Activated T-helper 17 cell treated with anti-CD3 and anti-CD28 coated beads, Interleukin-2, amount 50 U/mL, for 72 hours (primary cell): ENCODE measurements at regions not wholly inside any gene's neighbourhood (a gene's known extent, or its start where the extent isn't known, plus 50 kb on each side); places are given as distances from the start of the nearest gene placed in this dataset.

Experiments used
- ATAC-seq: fragments of 150-1000 bp; cut with Tn5 transposase; replicated peaks from 2 replicates; pipeline ENCODE4 v1.10.0; 2021; ENCODE audit warnings: mild to moderate bottlenecking, moderate library complexity
- H3K27ac Mint-ChIP-seq: one replicate; pipeline ENCODE4 v1.8.0; 2022; ENCODE audit warnings: mixed read lengths
- H3K27me3 Mint-ChIP-seq: one replicate; pipeline ENCODE4 v1.8.0; 2022; ENCODE audit warnings: mixed read lengths
- H3K36me3 Mint-ChIP-seq: one replicate; pipeline ENCODE4 v1.8.0; 2022; ENCODE audit warnings: low read depth, mild to moderate bottlenecking, mixed read lengths
- H3K4me1 Mint-ChIP-seq: one replicate; pipeline ENCODE4 v1.8.0; 2022; ENCODE audit warnings: mixed read lengths
- H3K4me3 Mint-ChIP-seq: one replicate; pipeline ENCODE4 v1.8.0; 2022; ENCODE audit warnings: mild to moderate bottlenecking, mixed read lengths
- H3K9me3 Mint-ChIP-seq: one replicate; pipeline ENCODE4 v1.8.0; 2022; ENCODE audit warnings: mixed read lengths

DNA sequence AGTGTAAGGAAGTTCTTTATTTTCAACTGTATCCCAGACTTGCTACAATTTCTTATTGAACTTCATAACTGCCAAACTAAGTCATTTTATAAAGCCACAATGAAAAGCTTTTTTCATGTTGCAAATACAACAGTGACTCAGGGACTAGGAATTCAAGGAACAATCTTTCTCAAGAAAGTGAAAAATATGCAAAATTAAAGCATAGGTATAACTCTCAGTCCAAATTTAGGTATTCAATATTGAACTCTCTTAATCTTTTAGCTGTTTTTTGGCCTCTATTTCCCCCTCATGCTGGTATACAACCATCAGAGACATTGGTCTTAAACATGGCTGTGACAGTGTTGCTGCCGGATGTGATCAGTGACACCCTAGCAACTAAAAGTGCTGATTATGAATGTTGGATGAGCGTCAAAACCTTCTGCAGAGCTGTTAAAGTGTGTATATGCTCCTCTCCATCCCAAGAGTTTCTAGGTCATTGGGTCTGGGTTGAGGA, 476.9 kb downstream of the ZNF385D start:
- no peaks in the 10 kb centered on the region for H3K27me3 Mint-ChIP-seq
- no peaks in the 10 kb centered on the region for H3K36me3 Mint-ChIP-seq
- H3K4me1 Mint-ChIP-seq, result no peaks in the 10 kb centered on the region
- ATAC-seq, result no peak
- no peak overlapping the region for H3K27ac Mint-ChIP-seq
- peaks cover 13% of the 10 kb centered on the region for H3K9me3 Mint-ChIP-seq
- H3K4me3 Mint-ChIP-seq, result no peak overlapping the region

DNA sequence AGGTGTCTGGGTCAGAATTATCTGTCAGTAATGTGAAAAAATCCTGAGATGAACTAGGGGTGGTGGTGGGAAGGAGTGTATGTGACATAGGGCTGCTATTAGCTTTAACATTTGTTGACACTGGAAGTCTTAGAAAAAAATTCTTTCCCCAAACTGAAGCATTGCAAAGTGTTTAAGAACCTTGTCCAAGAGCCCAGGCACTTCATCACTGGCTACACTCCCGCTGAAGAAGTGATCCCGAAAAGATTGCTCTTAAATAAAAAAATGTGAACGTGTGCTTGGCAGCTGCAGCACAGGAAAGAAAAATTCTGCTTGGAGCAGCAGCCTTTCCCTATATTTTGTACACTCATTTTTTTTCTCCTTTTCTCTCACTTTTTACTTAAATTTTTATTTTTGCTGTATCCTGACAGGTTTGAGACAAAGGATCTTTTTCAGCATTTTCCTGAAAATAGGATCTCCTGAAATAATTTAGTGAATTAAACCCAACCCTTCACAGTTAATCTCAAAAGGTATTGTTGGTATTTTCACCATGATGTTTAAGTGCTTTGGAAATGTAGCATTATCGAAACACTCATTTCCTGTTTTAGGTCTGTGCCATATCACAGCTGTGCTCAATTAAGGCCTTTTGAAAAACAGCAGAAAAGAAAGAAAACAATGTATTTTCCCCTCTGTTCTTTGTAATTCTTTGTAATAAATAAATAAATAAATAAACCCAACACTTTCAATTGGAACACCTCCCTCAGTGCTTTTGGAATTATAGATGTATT, 477.6 kb downstream of the ZNF385D start:
- Mint-ChIP-seq H3K27ac (no peak overlapping the region), H3K36me3 (no peaks in the 10 kb centered on the region), H3K4me3 (no peak overlapping the region), H3K9me3 (peaks cover 13% of the 10 kb centered on the region), H3K27me3 (no peaks in the 10 kb centered on the region), H3K4me1 (no peaks in the 10 kb centered on the region)
- ATAC-seq, result no peak

DNA sequence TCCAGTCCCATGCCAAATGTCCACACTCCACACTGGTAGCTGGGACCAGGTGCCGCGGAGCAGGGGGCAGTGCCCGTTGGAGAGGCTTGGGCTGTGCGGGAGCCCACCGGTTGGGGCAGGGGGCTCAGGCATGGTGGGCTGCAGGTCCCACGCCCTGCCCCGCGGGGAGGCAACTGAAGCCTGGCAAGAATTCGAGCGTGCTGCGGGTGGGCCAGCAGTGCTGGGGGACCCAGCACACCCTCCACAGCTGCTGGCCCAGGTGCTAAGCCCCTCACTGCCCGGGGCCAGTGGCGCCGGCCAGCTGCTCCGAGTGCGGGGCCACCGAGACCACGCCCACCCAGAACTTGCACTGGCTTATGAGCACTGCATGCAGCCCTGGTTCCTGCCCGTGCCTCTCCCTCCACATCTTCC, 479.4 kb downstream of the ZNF385D start:
- Mint-ChIP-seq H3K27ac (no peak overlapping the region), H3K27me3 (no peaks in the 10 kb centered on the region), H3K9me3 (peaks cover 20% of the 10 kb centered on the region), H3K36me3 (no peaks in the 10 kb centered on the region), H3K4me3 (no peak overlapping the region), H3K4me1 (no peaks in the 10 kb centered on the region)
- ATAC-seq, result no peak

DNA sequence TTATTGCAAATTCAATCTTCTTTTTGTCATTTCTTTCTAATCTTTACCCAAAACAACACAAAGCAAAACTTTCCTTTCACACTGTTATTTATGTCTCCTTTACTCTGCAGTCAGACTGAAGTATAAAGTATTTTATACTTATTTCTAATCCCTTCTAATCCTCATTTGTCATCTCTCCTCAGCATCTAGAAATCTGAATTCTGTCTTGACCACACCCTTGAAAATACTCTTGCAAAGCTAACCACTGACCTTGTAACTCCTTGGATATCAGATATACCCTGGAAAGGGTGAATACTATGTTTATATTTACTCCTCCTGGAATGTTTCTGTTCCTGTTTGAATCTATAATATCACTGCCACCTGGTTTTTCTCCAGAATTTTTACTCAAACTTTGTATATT, 481.1 kb downstream of the ZNF385D start:
- H3K4me3 Mint-ChIP-seq, result no peak overlapping the region
- ATAC-seq, result no peak
- H3K27me3 Mint-ChIP-seq, result no peaks in the 10 kb centered on the region
- H3K4me1 Mint-ChIP-seq, result no peaks in the 10 kb centered on the region
- no peak overlapping the region for H3K27ac Mint-ChIP-seq
- H3K9me3 Mint-ChIP-seq, result peaks cover 17% of the 10 kb centered on the region
- H3K36me3 Mint-ChIP-seq, result no peaks in the 10 kb centered on the region

DNA sequence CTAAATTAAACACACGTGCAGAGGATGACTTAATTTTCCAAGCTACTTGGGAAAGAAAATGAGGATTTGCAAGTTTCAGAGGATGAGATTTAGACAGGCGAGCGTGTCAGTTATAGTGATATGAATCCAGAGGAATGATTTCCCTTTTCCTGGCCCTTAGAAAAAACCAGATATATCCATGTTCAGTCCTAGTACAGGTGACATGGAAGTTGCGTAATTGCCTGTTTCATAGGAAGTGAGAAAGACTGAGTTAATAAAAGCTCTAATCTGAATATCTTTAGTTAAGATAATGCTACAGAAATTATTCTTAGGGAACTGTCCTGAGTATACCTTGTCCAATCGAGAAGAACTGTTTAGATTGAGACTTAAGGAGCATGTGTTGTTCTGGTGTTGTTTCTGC, 490.5 kb downstream of the ZNF385D start:
- Mint-ChIP-seq H3K36me3 (no peaks in the 10 kb centered on the region), H3K27me3 (no peaks in the 10 kb centered on the region), H3K27ac (no peak overlapping the region), H3K4me3 (no peak overlapping the region), H3K4me1 (no peaks in the 10 kb centered on the region), H3K9me3 (no peaks in the 10 kb centered on the region)
- ATAC-seq, result no peak

DNA sequence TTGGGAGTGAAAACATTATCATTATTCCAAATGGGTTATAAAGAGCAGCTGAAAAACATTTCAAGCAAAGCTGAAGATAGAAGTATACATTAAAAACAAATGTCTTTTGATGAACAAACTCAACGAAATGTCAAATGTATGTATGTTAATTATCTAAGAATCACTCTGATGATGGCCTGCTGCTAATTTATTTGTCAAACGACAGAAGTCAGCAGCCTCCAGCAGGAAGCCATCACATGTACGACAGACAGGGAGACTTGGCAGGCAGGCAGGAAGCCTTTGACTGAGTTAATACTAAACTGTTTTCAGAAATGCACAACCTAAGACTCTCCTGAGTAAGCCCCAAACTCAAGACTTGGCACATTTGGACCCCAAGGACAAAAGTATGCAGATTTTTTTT, 491.1 kb downstream of the ZNF385D start:
- Mint-ChIP-seq H3K27ac (no peak overlapping the region), H3K27me3 (no peaks in the 10 kb centered on the region), H3K36me3 (no peaks in the 10 kb centered on the region), H3K4me3 (no peak overlapping the region), H3K9me3 (no peaks in the 10 kb centered on the region), H3K4me1 (no peaks in the 10 kb centered on the region)
- ATAC-seq, result no peak

DNA sequence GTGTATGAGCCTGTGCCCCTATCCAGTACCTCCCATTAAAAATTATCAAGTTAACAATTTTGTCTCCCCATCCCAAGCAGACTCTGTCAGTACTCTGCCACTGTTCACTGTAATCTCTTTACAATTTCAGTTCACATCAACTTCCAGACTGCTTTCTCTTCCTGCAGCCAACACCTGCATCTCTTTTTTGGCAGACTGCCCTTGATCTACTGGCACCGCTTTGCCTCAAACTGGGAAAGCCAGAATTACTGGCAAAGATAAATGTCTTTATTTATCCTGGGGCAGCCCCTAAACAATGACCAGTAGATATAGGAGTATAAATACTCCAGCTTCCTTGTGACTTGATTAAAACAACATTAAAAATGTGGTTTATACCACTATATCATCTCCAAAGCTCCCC, 494.1 kb downstream of the ZNF385D start:
- Mint-ChIP-seq H3K27ac (no peak overlapping the region), H3K4me1 (no peaks in the 10 kb centered on the region), H3K36me3 (no peaks in the 10 kb centered on the region), H3K9me3 (no peaks in the 10 kb centered on the region), H3K4me3 (no peak overlapping the region), H3K27me3 (no peaks in the 10 kb centered on the region)
- ATAC-seq, result no peak

DNA sequence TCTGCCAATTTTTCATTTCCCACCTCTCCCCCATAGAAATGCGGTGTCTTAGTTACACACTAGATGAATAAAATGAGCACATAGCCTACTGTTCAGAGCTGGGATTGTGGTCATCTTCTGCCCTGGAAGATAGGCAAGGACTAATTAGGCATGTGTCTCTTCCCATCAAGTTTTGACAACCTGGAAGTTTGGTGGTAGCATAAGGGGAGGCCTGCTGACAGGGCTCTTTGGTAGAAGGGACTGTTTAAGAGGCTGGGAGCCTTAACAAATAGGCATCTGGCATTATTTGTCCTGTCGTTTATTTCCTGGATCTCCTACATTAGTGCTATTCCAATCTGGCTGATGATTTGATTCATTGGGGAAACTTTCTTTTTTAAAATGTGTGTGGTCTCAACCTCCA, 512.3 kb downstream of the ZNF385D start:
- Mint-ChIP-seq H3K36me3 (no peaks in the 10 kb centered on the region), H3K4me1 (no peaks in the 10 kb centered on the region), H3K27ac (no peak overlapping the region), H3K4me3 (no peak overlapping the region), H3K27me3 (no peaks in the 10 kb centered on the region), H3K9me3 (peaks cover 7% of the 10 kb centered on the region)
- ATAC-seq, result no peak

DNA sequence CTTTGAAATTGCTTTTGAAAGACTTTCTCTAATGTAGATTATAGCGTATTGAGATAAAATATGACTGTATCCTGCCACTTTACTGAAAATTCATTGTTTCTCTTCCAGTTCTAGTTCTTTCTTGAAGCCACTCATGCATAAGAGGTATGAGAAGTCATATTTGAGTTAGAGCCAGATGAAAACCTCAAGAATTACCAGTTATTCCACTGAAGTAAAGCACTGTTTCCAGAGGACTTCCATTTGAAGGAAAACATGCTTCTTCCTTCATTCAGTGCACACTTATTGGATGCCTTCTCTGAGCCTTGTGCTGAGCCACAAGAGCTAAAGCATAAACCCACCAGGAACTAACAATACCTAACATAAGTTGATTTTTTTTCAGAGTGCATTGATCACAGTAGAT, 513.4 kb downstream of the ZNF385D start:
- H3K4me3 Mint-ChIP-seq, result no peak overlapping the region
- H3K9me3 Mint-ChIP-seq, result peaks cover 9% of the 10 kb centered on the region
- H3K4me1 Mint-ChIP-seq, result no peaks in the 10 kb centered on the region
- ATAC-seq, result no peak
- no peak overlapping the region for H3K27ac Mint-ChIP-seq
- H3K27me3 Mint-ChIP-seq, result no peaks in the 10 kb centered on the region
- H3K36me3 Mint-ChIP-seq, result no peaks in the 10 kb centered on the region

DNA sequence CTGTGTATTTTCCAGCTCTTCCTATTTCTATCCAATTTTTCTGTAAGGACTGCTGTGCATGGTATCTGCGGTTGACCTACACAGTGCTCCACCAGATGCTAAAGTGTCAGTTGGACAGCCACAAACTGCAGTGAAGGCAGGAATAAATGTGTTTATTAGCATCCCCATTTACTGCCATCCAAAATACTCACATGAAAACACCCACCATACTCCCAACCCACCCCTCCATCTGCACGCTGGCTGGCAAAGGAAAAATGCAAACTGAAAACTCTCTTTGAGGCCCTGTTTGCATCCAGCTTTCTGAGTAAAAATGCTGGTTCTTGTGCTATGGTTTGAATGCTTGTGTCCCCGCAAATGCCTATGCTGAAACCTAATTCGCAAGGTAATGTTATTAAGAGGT, 515.5 kb downstream of the ZNF385D start:
- Mint-ChIP-seq H3K36me3 (no peaks in the 10 kb centered on the region), H3K27me3 (no peaks in the 10 kb centered on the region), H3K27ac (no peak overlapping the region), H3K4me3 (no peak overlapping the region), H3K4me1 (no peaks in the 10 kb centered on the region), H3K9me3 (peaks cover 5% of the 10 kb centered on the region)
- no peak for ATAC-seq

DNA sequence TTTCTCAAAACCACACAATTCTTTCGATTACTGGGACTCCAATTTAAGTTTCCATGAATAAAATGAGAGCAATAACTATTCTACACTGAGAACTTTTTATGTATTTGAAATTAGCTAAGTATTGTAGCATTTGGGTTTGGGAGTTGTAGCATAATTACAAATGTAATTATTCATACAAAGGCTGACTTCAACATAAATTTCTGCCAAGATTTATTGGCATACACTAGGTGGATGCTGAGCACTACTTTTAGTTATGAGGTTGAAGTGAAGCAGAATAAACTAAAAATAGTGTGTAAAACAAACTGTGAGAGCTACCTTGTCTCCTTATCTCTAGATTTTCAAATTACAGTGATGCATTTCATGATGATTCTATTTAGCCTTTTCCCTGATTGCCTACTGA, 516.1 kb downstream of the ZNF385D start:
- Mint-ChIP-seq H3K36me3 (no peaks in the 10 kb centered on the region), H3K4me3 (no peak overlapping the region), H3K27me3 (no peaks in the 10 kb centered on the region), H3K9me3 (peaks cover 5% of the 10 kb centered on the region), H3K4me1 (no peaks in the 10 kb centered on the region), H3K27ac (no peak overlapping the region)
- no peak for ATAC-seq

DNA sequence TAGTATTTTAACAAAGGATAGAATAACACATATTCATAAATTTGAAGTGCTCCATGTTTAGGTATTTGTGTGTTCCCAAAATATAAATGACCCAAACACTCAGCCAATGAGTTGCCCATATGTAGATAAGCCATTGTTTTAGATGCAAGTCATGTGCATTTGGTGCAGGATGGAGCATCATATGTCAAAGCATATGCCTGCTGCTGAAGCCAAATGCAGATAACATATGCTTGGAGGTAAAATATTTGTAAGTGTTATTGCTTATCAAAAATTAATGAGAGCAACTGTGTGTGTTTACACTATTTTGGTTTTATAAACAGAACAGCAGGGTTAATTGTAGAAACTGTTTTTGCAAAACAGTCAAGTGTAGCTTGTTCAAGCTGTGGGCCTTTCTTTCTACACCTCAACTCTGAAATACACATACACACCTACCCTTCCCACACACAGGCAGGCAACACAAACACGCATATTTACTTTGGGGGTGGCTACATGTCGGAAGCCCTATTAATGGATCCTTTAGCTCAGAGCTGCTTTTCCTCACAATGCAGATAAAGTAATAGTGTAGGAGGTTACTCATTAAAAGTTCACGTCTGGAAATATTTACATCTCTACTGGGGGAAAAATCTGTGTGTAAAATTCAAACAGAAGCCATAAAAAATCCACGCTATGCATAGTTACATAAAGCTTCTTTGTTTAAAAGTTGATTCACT, 521.4 kb downstream of the ZNF385D start:
- Mint-ChIP-seq H3K9me3 (peaks cover 5% of the 10 kb centered on the region), H3K27me3 (no peaks in the 10 kb centered on the region), H3K4me1 (no peaks in the 10 kb centered on the region), H3K36me3 (no peaks in the 10 kb centered on the region), H3K4me3 (no peak overlapping the region), H3K27ac (no peak overlapping the region)
- no peak for ATAC-seq

DNA sequence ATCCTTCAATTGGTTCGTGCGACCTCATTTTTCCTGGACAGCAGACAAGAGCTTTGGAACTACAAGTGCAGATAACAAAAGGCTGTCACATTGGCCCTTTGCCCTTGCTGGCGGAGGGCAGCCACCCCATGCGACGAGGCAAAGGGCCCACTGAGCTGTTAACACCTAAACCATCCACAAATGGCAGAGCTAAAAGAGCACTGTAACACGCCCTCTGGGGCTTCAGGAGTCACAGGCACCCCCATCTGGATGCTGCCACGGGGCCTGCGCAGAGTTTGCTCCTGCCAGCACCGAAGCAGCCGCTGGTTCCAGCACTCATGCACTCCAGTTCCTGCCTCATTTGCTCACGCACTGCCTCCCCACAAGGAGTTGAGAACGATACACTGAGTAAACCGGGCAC, 524.9 kb downstream of the ZNF385D start:
- Mint-ChIP-seq H3K36me3 (no peaks in the 10 kb centered on the region), H3K27ac (no peak overlapping the region), H3K4me1 (no peaks in the 10 kb centered on the region), H3K27me3 (no peaks in the 10 kb centered on the region), H3K4me3 (no peak overlapping the region), H3K9me3 (peaks cover 5% of the 10 kb centered on the region)
- no peak for ATAC-seq

DNA sequence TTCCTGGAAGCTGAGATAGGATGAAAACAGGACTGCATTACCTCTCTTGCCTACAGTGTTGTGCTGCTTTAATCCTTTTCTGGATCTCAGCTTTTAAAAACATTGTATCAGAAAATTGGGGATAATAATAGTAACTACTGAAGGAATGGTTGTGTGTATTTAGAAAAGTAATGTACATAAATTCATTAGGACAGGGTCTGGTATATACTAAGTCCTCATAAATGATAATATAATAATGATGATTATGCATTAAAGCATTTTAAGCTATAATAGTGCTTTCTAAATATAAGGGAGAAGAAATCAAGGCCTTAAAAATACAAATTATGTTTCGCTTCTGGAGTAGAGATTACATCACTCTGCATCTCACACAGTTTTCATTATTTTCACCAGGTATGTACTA, 530.1 kb downstream of the ZNF385D start:
- Mint-ChIP-seq H3K9me3 (peaks cover 13% of the 10 kb centered on the region), H3K4me1 (no peaks in the 10 kb centered on the region), H3K4me3 (no peak overlapping the region), H3K27ac (no peak overlapping the region), H3K27me3 (no peaks in the 10 kb centered on the region), H3K36me3 (no peaks in the 10 kb centered on the region)
- no peak for ATAC-seq

DNA sequence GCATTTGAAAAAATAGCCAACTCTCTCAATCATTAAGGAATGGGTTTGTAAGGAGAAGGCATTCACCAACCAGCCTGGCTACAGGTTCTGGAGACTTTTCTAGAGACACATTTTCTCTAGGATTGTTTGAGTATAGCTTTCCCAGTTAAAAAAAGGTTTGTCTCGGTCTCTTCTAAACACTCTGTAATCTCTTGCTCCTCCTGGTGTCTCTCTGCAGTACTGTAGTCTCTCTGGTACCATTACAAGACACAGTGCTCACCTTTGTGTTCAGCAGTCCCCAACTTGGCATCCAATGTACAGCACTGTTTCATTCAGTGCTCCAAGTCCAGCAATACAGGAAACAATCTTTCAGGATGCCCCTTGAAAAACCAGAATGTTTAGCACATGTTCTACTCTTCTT, 534.4 kb downstream of the ZNF385D start:
- H3K4me3 Mint-ChIP-seq, result no peak overlapping the region

More for the DNA sequence above, 534.4 kb downstream of the ZNF385D start:
- H3K27me3 Mint-ChIP-seq, result no peaks in the 10 kb centered on the region
- no peaks in the 10 kb centered on the region for H3K4me1 Mint-ChIP-seq
- no peak for ATAC-seq
- H3K36me3 Mint-ChIP-seq, result no peaks in the 10 kb centered on the region
- H3K9me3 Mint-ChIP-seq, result peaks cover 10% of the 10 kb centered on the region
- no peak overlapping the region for H3K27ac Mint-ChIP-seq
